GM23338 (cell line): ENCODE measurements at regions not wholly inside any gene's neighbourhood (a gene's known extent, or its start where the extent isn't known, plus 50 kb on each side); places are given as distances from the start of the nearest gene placed in this dataset.

Experiments used
- ATAC-seq: fragments of 200-7000 bp; cut with Tn5 transposase; 3 replicates; pipeline ENCODE4 v1.9.1; 2020
- DNase-seq: peaks from one replicate; pipeline ENCODE4 v3.0.0-alpha.2; 2015; ENCODE audit warnings: low spot score
- H2AFZ ChIP-seq: fragments of 200-600 bp; sonication (generic); 2 replicates; pipeline ENCODE4 v1.8.0; 2016; ENCODE audit warnings: antibody characterized with exemption, mild to moderate bottlenecking, moderate library complexity
- H3F3A ChIP-seq: fragments of 200-600 bp; sonication (generic); replicated peaks from 2 replicates; pipeline ENCODE4 v1.8.0; 2017; ENCODE audit warnings: antibody characterized with exemption, mixed run types, low read depth
- H3K27ac ChIP-seq: fragments of 200-600 bp; sonication (generic); 2 replicates; pipeline ENCODE4 v1.6.1; 2016; ENCODE audit warnings: low read depth
- H3K27me3 ChIP-seq: fragments of 200-600 bp; sonication (generic); 2 replicates; pipeline ENCODE4 v1.8.0; 2016; ENCODE audit warnings: mild to moderate bottlenecking, mixed run types, moderate library complexity; ENCODE audit not compliant: insufficient read depth
- H3K36me3 ChIP-seq: fragments of 200-600 bp; sonication (generic); 2 replicates; pipeline ENCODE4 v1.8.0; 2016; ENCODE audit warnings: mild to moderate bottlenecking; ENCODE audit not compliant: insufficient read depth
- H3K4me1 ChIP-seq: fragments of 200-600 bp; sonication (generic); 2 replicates; pipeline ENCODE4 v1.8.0; 2016; ENCODE audit warnings: mild to moderate bottlenecking, moderate library complexity; ENCODE audit not compliant: insufficient read depth
- H3K4me2 ChIP-seq: fragments of 200-600 bp; sonication (generic); 2 replicates; pipeline ENCODE4 v1.7.1; 2017; ENCODE audit warnings: mixed run types
- H3K4me3 ChIP-seq: fragments of 200-600 bp; sonication (generic); 2 replicates; pipeline ENCODE4 v1.6.1; 2016; ENCODE audit warnings: mixed run types
- H3K79me2 ChIP-seq: fragments of 200-600 bp; sonication (generic); replicated peaks from 2 replicates; pipeline ENCODE4 v1.8.0; 2017; ENCODE audit warnings: mild to moderate bottlenecking; ENCODE audit not compliant: insufficient read depth
- H3K9me2 ChIP-seq: fragments of 200-600 bp; sonication (generic); 2 replicates; pipeline ENCODE4 v1.8.0; 2017; ENCODE audit not compliant: insufficient read depth
- H4K20me1 ChIP-seq: fragments of 200-600 bp; sonication (generic); replicated peaks from 2 replicates; pipeline ENCODE4 v1.8.0; 2017; ENCODE audit warnings: mild to moderate bottlenecking; ENCODE audit not compliant: insufficient read depth
- H3K27ac Mint-ChIP-seq: 2 replicates; pipeline ENCODE4 v1.8.0; 2020; ENCODE audit warnings: inconsistent platforms, mild to moderate bottlenecking, moderate library complexity, mixed read lengths
- H3K27me3 Mint-ChIP-seq: 3 replicates; pipeline ENCODE4 v1.8.0; 2022; ENCODE audit warnings: low read depth, mild to moderate bottlenecking, moderate library complexity, mixed read lengths, inconsistent platforms; ENCODE audit not compliant: insufficient read depth, poor library complexity
- H3K36me3 Mint-ChIP-seq: 3 replicates; pipeline ENCODE4 v1.8.0; 2021; ENCODE audit warnings: low read depth, mild to moderate bottlenecking, inconsistent platforms, moderate library complexity, mixed read lengths
- H3K4me1 Mint-ChIP-seq: 3 replicates; pipeline ENCODE4 v1.8.0; 2020; ENCODE audit warnings: mild to moderate bottlenecking, inconsistent platforms, mixed read lengths
- H3K4me3 Mint-ChIP-seq: 3 replicates; pipeline ENCODE4 v1.8.0; 2021; ENCODE audit warnings: moderate library complexity, mild to moderate bottlenecking, inconsistent platforms, mixed read lengths
- H3K9me3 Mint-ChIP-seq: 3 replicates; pipeline ENCODE4 v1.8.0; 2020; ENCODE audit warnings: moderate library complexity, mild to moderate bottlenecking, inconsistent platforms, mixed read lengths
- CTCF ChIP-seq, 2 experiments: fragments of 200-600 bp in 1 of 2; sonication (generic) in 1 of 2; conservative IDR thresholded peaks; 2 replicates each; pipeline versions ENCODE4 v1.5.1 to v1.6.1; 2016 to 2017; ENCODE audit warnings: antibody characterized with exemption in 2 of 2, low read depth in 2 of 2, mild to moderate bottlenecking in 2 of 2, moderate library complexity in 1 of 2
- JUNB ChIP-seq: IDR thresholded peaks from one replicate; pipeline ENCODE4 v1.6.1; 2016; ENCODE audit warnings: antibody characterized with exemption; ENCODE audit not compliant: unreplicated experiment
- NANOG ChIP-seq: IDR thresholded peaks from 2 replicates; pipeline ENCODE4 v1.6.1; 2016; ENCODE audit warnings: antibody characterized with exemption, borderline replicate concordance
- POLR2AphosphoS5 ChIP-seq: IDR thresholded peaks from 2 replicates; pipeline ENCODE4 v1.6.1; 2016; ENCODE audit warnings: antibody characterized with exemption, low read depth
- REST ChIP-seq: IDR thresholded peaks from one replicate; pipeline ENCODE4 v1.6.1; 2018; ENCODE audit warnings: antibody characterized with exemption; ENCODE audit not compliant: unreplicated experiment
- STAT1 ChIP-seq: IDR thresholded peaks from one replicate; pipeline ENCODE4 v1.6.1; 2016; ENCODE audit warnings: antibody characterized with exemption; ENCODE audit not compliant: unreplicated experiment
- ZNF114 ChIP-seq: fragments of 250-450 bp; sonication (Bioruptor Pico); IDR thresholded peaks from 2 replicates; pipeline ENCODE4 v1.5.0; 2020; ENCODE audit warnings: mild to moderate bottlenecking, moderate library complexity
- TF ChIP-seq, protein P1 (sequence below): fragments of 250-450 bp; sonication (Bioruptor Pico); IDR thresholded peaks from 2 replicates; pipeline ENCODE4 v1.5.0; 2020; ENCODE audit warnings: mild to moderate bottlenecking, moderate library complexity
- TF ChIP-seq, protein P2 (sequence below): IDR thresholded peaks from 2 replicates; pipeline ENCODE4 v1.6.1; 2016; ENCODE audit warnings: antibody characterized with exemption

GRCh38 chr16:63933841-63934240 lies 1188.0 kb downstream of the CDH11 start:
- H3K4me1 Mint-ChIP-seq: peaks cover 5% of the 10 kb centered on the region; the same call in 2 of the 3 replicates
- H3K9me3 Mint-ChIP-seq: peaks cover 9% of the 10 kb centered on the region; the same call in 2 of the 3 replicates
- H3K36me3 Mint-ChIP-seq: peaks cover 12% of the 10 kb centered on the region; the same call in 2 of the 3 replicates
- no peaks in the 10 kb centered on the region for H3K27me3 ChIP-seq
- H3K79me2 ChIP-seq: no peaks in the 10 kb centered on the region
- H3K36me3 ChIP-seq: peaks cover 5% of the 10 kb centered on the region; the same call in 1 of the 2 replicates
- H3K4me1 ChIP-seq: no peaks in the 10 kb centered on the region
- H3K27me3 Mint-ChIP-seq: no peaks in the 10 kb centered on the region
- ATAC-seq (no peak), DNase-seq (no peak)
- no peaks in the 10 kb centered on the region for H3K9me2 ChIP-seq
- peak; percentile 80; the same call in 1 of the 2 replicates for TF ChIP-seq NANOG
- TF ChIP-seq, protein P1, sequence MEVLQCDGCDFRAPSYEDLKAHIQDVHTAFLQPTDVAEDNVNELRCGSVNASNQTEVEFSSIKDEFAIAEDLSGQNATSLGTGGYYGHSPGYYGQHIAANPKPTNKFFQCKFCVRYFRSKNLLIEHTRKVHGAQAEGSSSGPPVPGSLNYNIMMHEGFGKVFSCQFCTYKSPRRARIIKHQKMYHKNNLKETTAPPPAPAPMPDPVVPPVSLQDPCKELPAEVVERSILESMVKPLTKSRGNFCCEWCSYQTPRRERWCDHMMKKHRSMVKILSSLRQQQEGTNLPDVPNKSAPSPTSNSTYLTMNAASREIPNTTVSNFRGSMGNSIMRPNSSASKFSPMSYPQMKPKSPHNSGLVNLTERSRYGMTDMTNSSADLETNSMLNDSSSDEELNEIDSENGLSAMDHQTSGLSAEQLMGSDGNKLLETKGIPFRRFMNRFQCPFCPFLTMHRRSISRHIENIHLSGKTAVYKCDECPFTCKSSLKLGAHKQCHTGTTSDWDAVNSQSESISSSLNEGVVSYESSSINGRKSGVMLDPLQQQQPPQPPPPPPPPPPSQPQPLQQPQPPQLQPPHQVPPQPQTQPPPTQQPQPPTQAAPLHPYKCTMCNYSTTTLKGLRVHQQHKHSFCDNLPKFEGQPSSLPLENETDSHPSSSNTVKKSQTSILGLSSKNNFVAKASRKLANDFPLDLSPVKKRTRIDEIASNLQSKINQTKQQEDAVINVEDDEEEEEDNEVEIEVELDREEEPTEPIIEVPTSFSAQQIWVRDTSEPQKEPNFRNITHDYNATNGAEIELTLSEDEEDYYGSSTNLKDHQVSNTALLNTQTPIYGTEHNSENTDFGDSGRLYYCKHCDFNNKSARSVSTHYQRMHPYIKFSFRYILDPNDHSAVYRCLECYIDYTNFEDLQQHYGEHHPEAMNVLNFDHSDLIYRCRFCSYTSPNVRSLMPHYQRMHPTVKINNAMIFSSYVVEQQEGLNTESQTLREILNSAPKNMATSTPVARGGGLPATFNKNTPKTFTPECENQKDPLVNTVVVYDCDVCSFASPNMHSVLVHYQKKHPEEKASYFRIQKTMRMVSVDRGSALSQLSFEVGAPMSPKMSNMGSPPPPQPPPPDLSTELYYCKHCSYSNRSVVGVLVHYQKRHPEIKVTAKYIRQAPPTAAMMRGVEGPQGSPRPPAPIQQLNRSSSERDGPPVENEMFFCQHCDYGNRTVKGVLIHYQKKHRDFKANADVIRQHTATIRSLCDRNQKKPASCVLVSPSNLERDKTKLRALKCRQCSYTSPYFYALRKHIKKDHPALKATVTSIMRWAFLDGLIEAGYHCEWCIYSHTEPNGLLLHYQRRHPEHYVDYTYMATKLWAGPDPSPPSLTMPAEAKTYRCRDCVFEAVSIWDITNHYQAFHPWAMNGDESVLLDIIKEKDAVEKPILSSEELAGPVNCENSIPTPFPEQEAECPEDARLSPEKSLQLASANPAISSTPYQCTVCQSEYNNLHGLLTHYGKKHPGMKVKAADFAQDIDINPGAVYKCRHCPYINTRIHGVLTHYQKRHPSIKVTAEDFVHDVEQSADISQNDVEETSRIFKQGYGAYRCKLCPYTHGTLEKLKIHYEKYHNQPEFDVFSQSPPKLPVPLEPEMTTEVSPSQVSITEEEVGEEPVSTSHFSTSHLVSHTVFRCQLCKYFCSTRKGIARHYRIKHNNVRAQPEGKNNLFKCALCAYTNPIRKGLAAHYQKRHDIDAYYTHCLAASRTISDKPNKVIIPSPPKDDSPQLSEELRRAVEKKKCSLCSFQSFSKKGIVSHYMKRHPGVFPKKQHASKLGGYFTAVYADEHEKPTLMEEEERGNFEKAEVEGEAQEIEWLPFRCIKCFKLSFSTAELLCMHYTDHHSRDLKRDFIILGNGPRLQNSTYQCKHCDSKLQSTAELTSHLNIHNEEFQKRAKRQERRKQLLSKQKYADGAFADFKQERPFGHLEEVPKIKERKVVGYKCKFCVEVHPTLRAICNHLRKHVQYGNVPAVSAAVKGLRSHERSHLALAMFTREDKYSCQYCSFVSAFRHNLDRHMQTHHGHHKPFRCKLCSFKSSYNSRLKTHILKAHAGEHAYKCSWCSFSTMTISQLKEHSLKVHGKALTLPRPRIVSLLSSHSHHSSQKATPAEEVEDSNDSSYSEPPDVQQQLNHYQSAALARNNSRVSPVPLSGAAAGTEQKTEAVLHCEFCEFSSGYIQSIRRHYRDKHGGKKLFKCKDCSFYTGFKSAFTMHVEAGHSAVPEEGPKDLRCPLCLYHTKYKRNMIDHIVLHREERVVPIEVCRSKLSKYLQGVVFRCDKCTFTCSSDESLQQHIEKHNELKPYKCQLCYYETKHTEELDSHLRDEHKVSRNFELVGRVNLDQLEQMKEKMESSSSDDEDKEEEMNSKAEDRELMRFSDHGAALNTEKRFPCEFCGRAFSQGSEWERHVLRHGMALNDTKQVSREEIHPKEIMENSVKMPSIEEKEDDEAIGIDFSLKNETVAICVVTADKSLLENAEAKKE (CRISPR knock-in tag): peak; percentile 83; the same call in 1 of the 2 replicates
- no peak for TF ChIP-seq ZNF114 (CRISPR knock-in tag)
- no peak overlapping the region for H3K27ac Mint-ChIP-seq
- no peaks in the 10 kb centered on the region for H3F3A ChIP-seq
- peak overlapping the region; percentile 42; the same call in 1 of the 2 replicates for H3K4me2 ChIP-seq
- H3K4me3 ChIP-seq: no peak overlapping the region
- H3K27ac ChIP-seq: no peak overlapping the region
- no peaks in the 10 kb centered on the region for H4K20me1 ChIP-seq
- H2AFZ ChIP-seq: no peak overlapping the region
- H3K4me3 Mint-ChIP-seq: no peak overlapping the region

GRCh38 chr16:63928421-63928820 lies 1193.4 kb downstream of the CDH11 start:
- Histone ChIP-seq H4K20me1 (no peaks in the 10 kb centered on the region), H3K36me3 (peaks cover 5% of the 10 kb centered on the region; the same call in 1 of the 2 replicates), H3K27ac (no peak overlapping the region), H2AFZ (no peak overlapping the region), H3K4me1 (no peaks in the 10 kb centered on the region), H3K9me2 (peaks cover 8% of the 10 kb centered on the region), H3F3A (no peaks in the 10 kb centered on the region), H3K79me2 (no peaks in the 10 kb centered on the region), H3K27me3 (no peaks in the 10 kb centered on the region), H3K4me2 (no peak overlapping the region), H3K4me3 (no peak overlapping the region)
- H3K27ac Mint-ChIP-seq: no peak overlapping the region
- ATAC-seq (no peak), DNase-seq (no peak)
- no peak overlapping the region for H3K4me3 Mint-ChIP-seq
- peaks cover 6% of the 10 kb centered on the region; the same call in 2 of the 3 replicates for H3K4me1 Mint-ChIP-seq
- no peaks in the 10 kb centered on the region for H3K27me3 Mint-ChIP-seq
- H3K9me3 Mint-ChIP-seq: peaks cover 7% of the 10 kb centered on the region; the same call in 2 of the 3 replicates
- H3K36me3 Mint-ChIP-seq: peaks cover 12% of the 10 kb centered on the region; the same call in 2 of the 3 replicates
- no peak for TF ChIP-seq CTCF (conservative IDR thresholded peaks at IDR 0.05; ENCODE audit: low read depth in 2 of 2)
- TF ChIP-seq REST: no peak
- no peak for TF ChIP-seq POLR2AphosphoS5
- no peak for TF ChIP-seq ZNF114 (CRISPR knock-in tag)
- TF ChIP-seq, protein P2, sequence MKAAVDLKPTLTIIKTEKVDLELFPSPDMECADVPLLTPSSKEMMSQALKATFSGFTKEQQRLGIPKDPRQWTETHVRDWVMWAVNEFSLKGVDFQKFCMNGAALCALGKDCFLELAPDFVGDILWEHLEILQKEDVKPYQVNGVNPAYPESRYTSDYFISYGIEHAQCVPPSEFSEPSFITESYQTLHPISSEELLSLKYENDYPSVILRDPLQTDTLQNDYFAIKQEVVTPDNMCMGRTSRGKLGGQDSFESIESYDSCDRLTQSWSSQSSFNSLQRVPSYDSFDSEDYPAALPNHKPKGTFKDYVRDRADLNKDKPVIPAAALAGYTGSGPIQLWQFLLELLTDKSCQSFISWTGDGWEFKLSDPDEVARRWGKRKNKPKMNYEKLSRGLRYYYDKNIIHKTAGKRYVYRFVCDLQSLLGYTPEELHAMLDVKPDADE: no peak
- TF ChIP-seq STAT1: no peak
- TF ChIP-seq JUNB: no peak
